Esophagus squamous epithelium (tissue), 4 donors: ENCODE measurements at regions not wholly inside any gene's neighbourhood (a gene's known extent, or its start where the extent isn't known, plus 50 kb on each side); places are given as distances from the start of the nearest gene placed in this dataset.

Experiments
- POLR2A ChIP-seq, 4 donors: fragments of 450-650 bp; IDR thresholded peaks; one replicate each; pipeline ENCODE4 v1.6.1; 2017; ENCODE audit warnings: antibody characterized with exemption in 4 of 4, mild to moderate bottlenecking in 4 of 4, moderate library complexity in 3 of 4
- TF ChIP-seq, protein P1 (sequence below), 6 experiments: fragments of 450-650 bp in 4 of 6; fragments of 200-600 bp in 2 of 6; sonication (generic) in 2 of 6; IDR thresholded peaks; one replicate each; pipeline ENCODE4 v1.5.1; 2016 to 2019; ENCODE audit warnings: antibody characterized with exemption in 6 of 6, mild to moderate bottlenecking in 4 of 6, moderate library complexity in 4 of 6

DNA sequence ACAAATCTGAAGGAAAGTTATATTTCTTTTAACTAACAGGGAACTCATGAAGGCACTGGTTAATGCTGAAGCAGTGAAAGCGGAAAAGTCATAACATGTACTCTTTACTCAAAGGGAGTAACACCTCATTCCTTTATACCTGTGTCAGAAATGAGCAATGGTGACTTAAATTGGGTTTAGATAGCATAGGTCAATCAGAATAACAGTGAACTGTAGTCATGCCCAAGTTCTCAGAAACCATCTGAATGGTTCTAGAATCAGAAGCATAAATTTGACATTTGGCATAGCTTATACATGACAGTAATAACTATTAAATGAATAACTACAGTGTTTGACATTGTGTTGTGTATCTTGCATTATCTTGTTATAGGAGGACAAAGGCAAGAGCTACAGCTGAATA, 382.0 kb downstream of the NUF2 start:
- TF ChIP-seq, protein P1, sequence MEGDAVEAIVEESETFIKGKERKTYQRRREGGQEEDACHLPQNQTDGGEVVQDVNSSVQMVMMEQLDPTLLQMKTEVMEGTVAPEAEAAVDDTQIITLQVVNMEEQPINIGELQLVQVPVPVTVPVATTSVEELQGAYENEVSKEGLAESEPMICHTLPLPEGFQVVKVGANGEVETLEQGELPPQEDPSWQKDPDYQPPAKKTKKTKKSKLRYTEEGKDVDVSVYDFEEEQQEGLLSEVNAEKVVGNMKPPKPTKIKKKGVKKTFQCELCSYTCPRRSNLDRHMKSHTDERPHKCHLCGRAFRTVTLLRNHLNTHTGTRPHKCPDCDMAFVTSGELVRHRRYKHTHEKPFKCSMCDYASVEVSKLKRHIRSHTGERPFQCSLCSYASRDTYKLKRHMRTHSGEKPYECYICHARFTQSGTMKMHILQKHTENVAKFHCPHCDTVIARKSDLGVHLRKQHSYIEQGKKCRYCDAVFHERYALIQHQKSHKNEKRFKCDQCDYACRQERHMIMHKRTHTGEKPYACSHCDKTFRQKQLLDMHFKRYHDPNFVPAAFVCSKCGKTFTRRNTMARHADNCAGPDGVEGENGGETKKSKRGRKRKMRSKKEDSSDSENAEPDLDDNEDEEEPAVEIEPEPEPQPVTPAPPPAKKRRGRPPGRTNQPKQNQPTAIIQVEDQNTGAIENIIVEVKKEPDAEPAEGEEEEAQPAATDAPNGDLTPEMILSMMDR (IDR thresholded peaks at IDR 0.05): no peak
- no peak for TF ChIP-seq POLR2A (IDR thresholded peaks at IDR 0.05)
